Left lobe of liver (tissue), 2 donors: ENCODE measurements at regions not wholly inside any gene's neighbourhood (a gene's known extent, or its start where the extent isn't known, plus 50 kb on each side); places are given as distances from the start of the nearest gene placed in this dataset.

Experiments used
- ATAC-seq: fragments of 200-7000 bp; cut with Tn5 transposase; one replicate; pipeline ENCODE4 v1.9.1; 2020; ENCODE audit warnings: mild to moderate bottlenecking, moderate library complexity
- DNase-seq: peaks from one replicate; pipeline ENCODE4 v3.0.0-alpha.2; 2020; ENCODE audit warnings: low spot score
- donor health status: DM: no; HTN: no; CAD: no; lungs with moderate emphysema.
- donor health status: DM: no; HTN: yes; CAD: no.

- DNase-seq (no peak), ATAC-seq (no peak)
These were observed 171.0 kb upstream of the NEBL start for GRCh38 chr10:21068026-21068656.

GRCh38 chr10:21065621-21066248 is 168.6 kb upstream of the NEBL start:
- ATAC-seq: no peak
- DNase-seq: no peak

- ATAC-seq: no peak
These were observed 164.9 kb upstream of the NEBL start for GRCh38 chr10:21061982-21062381.

GRCh38 chr10:21061184-21061583 is 164.1 kb upstream of the NEBL start:
- DNase-seq (no peak), ATAC-seq (no peak)

More at GRCh38 chr10:21061982-21062381, 164.9 kb upstream of the NEBL start:
- DNase-seq: no peak

GRCh38 chr10:21060626-21061025 is 163.5 kb upstream of the NEBL start:
- DNase-seq: no peak
- ATAC-seq: no peak

- ATAC-seq: no peak
These were observed 160.9 kb upstream of the NEBL start for GRCh38 chr10:21057989-21058388.

GRCh38 chr10:21057436-21057835 is 160.3 kb upstream of the NEBL start:
- no peak for DNase-seq
- no peak for ATAC-seq

More at GRCh38 chr10:21057989-21058388, 160.9 kb upstream of the NEBL start:
- no peak for DNase-seq

GRCh38 chr10:21056461-21056860 is 159.3 kb upstream of the NEBL start:
- DNase-seq (no peak), ATAC-seq (no peak)

- no peak for ATAC-seq
- no peak for DNase-seq
These were observed 158.4 kb upstream of the NEBL start for GRCh38 chr10:21055339-21056135.

GRCh38 chr10:21053953-21054690 is 157.0 kb upstream of the NEBL start:
- no peak for DNase-seq
- no peak for ATAC-seq

GRCh38 chr10:21052709-21053104 is 155.6 kb upstream of the NEBL start:
- ATAC-seq: no peak

GRCh38 chr10:21052072-21052708 is 155.1 kb upstream of the NEBL start:
- DNase-seq (no peak), ATAC-seq (no peak)

More at GRCh38 chr10:21052709-21053104, 155.6 kb upstream of the NEBL start:
- no peak for DNase-seq

GRCh38 chr10:21049482-21049881 is 152.4 kb upstream of the NEBL start:
- DNase-seq: no peak
- no peak for ATAC-seq

- ATAC-seq: no peak
- DNase-seq: no peak
These were observed 151.0 kb upstream of the NEBL start for GRCh38 chr10:21048068-21048467.

GRCh38 chr10:21047511-21047910 is 150.4 kb upstream of the NEBL start:
- ATAC-seq: no peak

GRCh38 chr10:21047096-21047495 is 150.0 kb upstream of the NEBL start:
- no peak for DNase-seq
- no peak for ATAC-seq

More at GRCh38 chr10:21047511-21047910, 150.4 kb upstream of the NEBL start:
- DNase-seq: no peak

GRCh38 chr10:21043044-21043443 is 145.9 kb upstream of the NEBL start:
- no peak for ATAC-seq
- DNase-seq: no peak

GRCh38 chr10:21042536-21042935 is 145.4 kb upstream of the NEBL start:
- no peak for ATAC-seq
- no peak for DNase-seq

- ATAC-seq: no peak
These were observed 144.8 kb upstream of the NEBL start for GRCh38 chr10:21041763-21042458.

GRCh38 chr10:21039721-21040120 is 142.6 kb upstream of the NEBL start:
- DNase-seq: no peak
- ATAC-seq: no peak

More at GRCh38 chr10:21041763-21042458, 144.8 kb upstream of the NEBL start:
- no peak for DNase-seq
